GM23248 (cell line): ENCODE measurements at regions not wholly inside any gene's neighbourhood (a gene's known extent, or its start where the extent isn't known, plus 50 kb on each side); places are given as distances from the start of the nearest gene placed in this dataset.

Source experiments
- EZH2 ChIP-seq: fragments of 200-600 bp; sonication (generic); IDR thresholded peaks from 2 replicates; pipeline ENCODE4 v1.6.1; 2018; ENCODE audit warnings: antibody characterized with exemption, mild to moderate bottlenecking; ENCODE audit not compliant: insufficient read depth, poor library complexity, severe bottlenecking
- EZH2phosphoT487 ChIP-seq: fragments of 200-600 bp; sonication (generic); IDR thresholded peaks from 2 replicates; pipeline ENCODE4 v1.6.1; 2018; ENCODE audit warnings: antibody characterized with exemption, moderate library complexity, mild to moderate bottlenecking, low read depth; ENCODE audit not compliant: insufficient read depth

- TF ChIP-seq EZH2 (no peak), EZH2phosphoT487 (no peak)
These were observed 83.4 kb upstream of the FZD10 start for GRCh38 chr12:130078852-130079251.
